CD14-positive monocyte (primary cell): ENCODE measurements at regions not wholly inside any gene's neighbourhood (a gene's known extent, or its start where the extent isn't known, plus 50 kb on each side); places are given as distances from the start of the nearest gene placed in this dataset.

Source experiments
- DNase-seq, 3 donors: peaks; one replicate each; pipeline ENCODE4 v3.0.0-alpha.2; 2011 to 2022
- H2AFZ ChIP-seq: 2 replicates; pipeline ENCODE4 v1.6.0; 2012; ENCODE audit warnings: mild to moderate bottlenecking, low read depth, low read length, inconsistent platforms; ENCODE audit not compliant: insufficient read depth, poor library complexity, severe bottlenecking
- H3K27ac ChIP-seq, 2 donors: 1 replicate in 1 of 2; 2 replicates in 1 of 2; pipeline ENCODE4 v1.5.1; 2012 to 2013; ENCODE audit warnings: low read length in 2 of 2, control low read depth in 1 of 2, inconsistent platforms in 1 of 2, low read depth in 1 of 2, mild to moderate bottlenecking in 1 of 2
- H3K27me3 ChIP-seq, 2 donors: one replicate each; pipeline versions ENCODE4 v1.6.0 to v1.6.1; 2011 to 2013; ENCODE audit warnings: low read length in 2 of 2; ENCODE audit not compliant: control insufficient read depth in 2 of 2, insufficient read depth in 2 of 2
- H3K36me3 ChIP-seq, 2 donors: replicated peaks in 1 of 2; 1 replicate in 1 of 2; 2 replicates in 1 of 2; pipeline versions ENCODE4 v1.5.1 to v1.6.1; 2012 to 2013; ENCODE audit warnings: low read length in 2 of 2, control low read depth in 1 of 2, inconsistent platforms in 1 of 2, mild to moderate bottlenecking in 1 of 2; ENCODE audit not compliant: insufficient read depth in 2 of 2, control insufficient read depth in 1 of 2
- H3K4me1 ChIP-seq, 2 donors: 1 replicate in 1 of 2; 2 replicates in 1 of 2; pipeline versions ENCODE4 v1.5.1 to v1.6.1; 2012 to 2013; ENCODE audit warnings: low read length in 2 of 2, control low read depth in 1 of 2, inconsistent platforms in 1 of 2, mild to moderate bottlenecking in 1 of 2, moderate library complexity in 1 of 2; ENCODE audit not compliant: insufficient read depth in 2 of 2, control insufficient read depth in 1 of 2
- H3K4me2 ChIP-seq: replicated peaks from 2 replicates; pipeline ENCODE3; 2012; ENCODE audit warnings: low read length, moderate library complexity, mild to moderate bottlenecking; ENCODE audit not compliant: poor library complexity, severe bottlenecking; ENCODE audit errors: extremely low read depth
- H3K4me3 ChIP-seq, 3 experiments: fragments of 200-600 bp in 1 of 3; sonication (generic) in 1 of 3; replicated peaks in 1 of 3; 1 replicate in 2 of 3; 2 replicates in 1 of 3; pipeline ENCODE4 v1.5.1; 2011 to 2013; ENCODE audit warnings: low read length in 3 of 3, mild to moderate bottlenecking in 3 of 3, control low read depth in 2 of 3, low read depth in 2 of 3, inconsistent platforms in 1 of 3, moderate library complexity in 1 of 3
- H3K79me2 ChIP-seq: 2 replicates; pipeline ENCODE4 v1.6.0; 2012; ENCODE audit warnings: mild to moderate bottlenecking, control low read depth, inconsistent platforms, low read length, moderate library complexity; ENCODE audit not compliant: insufficient read depth
- H3K9ac ChIP-seq: 2 replicates; pipeline ENCODE4 v1.6.0; 2017; ENCODE audit warnings: low read length, mild to moderate bottlenecking; ENCODE audit not compliant: insufficient read depth, poor library complexity, severe bottlenecking
- H3K9me3 ChIP-seq, 2 donors: replicated peaks in 1 of 2; 1 replicate in 1 of 2; 2 replicates in 1 of 2; pipeline versions ENCODE4 v1.5.1 to v1.6.1; 2012 to 2013; ENCODE audit warnings: low read length in 2 of 2, control low read depth in 1 of 2; ENCODE audit not compliant: control insufficient read depth in 1 of 2, insufficient read depth in 1 of 2
- H4K20me1 ChIP-seq: 2 replicates; pipeline ENCODE4 v1.6.0; 2012; ENCODE audit warnings: mild to moderate bottlenecking, low read length, control low read depth, moderate library complexity; ENCODE audit not compliant: insufficient read depth
- H3K27ac Mint-ChIP-seq, 7 donors: one replicate each; pipeline ENCODE4 v1.8.0; 2020; ENCODE audit warnings: mild to moderate bottlenecking in 7 of 7, mixed read lengths in 7 of 7, moderate library complexity in 6 of 7, inconsistent platforms in 2 of 7
- H3K27me3 Mint-ChIP-seq, 3 donors: one replicate each; pipeline ENCODE4 v1.8.0; 2021 to 2022; ENCODE audit warnings: low read depth in 3 of 3, mild to moderate bottlenecking in 3 of 3, mixed read lengths in 3 of 3, moderate library complexity in 3 of 3, inconsistent platforms in 1 of 3
- H3K36me3 Mint-ChIP-seq, 2 donors: one replicate each; pipeline ENCODE4 v1.8.0; 2020; ENCODE audit warnings: mixed read lengths in 2 of 2, inconsistent platforms in 1 of 2, mild to moderate bottlenecking in 1 of 2
- H3K4me1 Mint-ChIP-seq: one replicate; pipeline ENCODE4 v1.8.0; 2020; ENCODE audit warnings: mild to moderate bottlenecking, mixed read lengths
- H3K4me3 Mint-ChIP-seq, 2 donors: one replicate each; pipeline ENCODE4 v1.8.0; 2020; ENCODE audit warnings: mild to moderate bottlenecking in 2 of 2, mixed read lengths in 2 of 2, moderate library complexity in 1 of 2
- H3K9me3 Mint-ChIP-seq, 7 donors: one replicate each; pipeline ENCODE4 v1.8.0; 2020 to 2022; ENCODE audit warnings: mixed read lengths in 7 of 7, mild to moderate bottlenecking in 6 of 7, moderate library complexity in 6 of 7, inconsistent platforms in 2 of 7
- CTCF ChIP-seq: fragments of 200-600 bp; IDR thresholded peaks from one replicate; pipeline ENCODE4 v1.8.0; 2022; ENCODE audit warnings: antibody characterized with exemption, mild to moderate bottlenecking
- WGBS: methylation state at CpG from one replicate; pipeline ENCODE4 v1.1.5; 2013; ENCODE audit warnings: missing lambda C conversion rate; ENCODE audit not compliant: insufficient coverage; 5-methylcytosine and 5-hydroxymethylcytosine counted together
- intact Hi-C, 2 donors: fragments of 100-400 bp; cut with micrococcal nuclease; formaldehyde crosslinking; loops; one replicate each; pipeline versions ENCODE4 v1.15.0 to v1.15.1; 2023

GRCh38 chr2:74067221-74067747, 80.4 kb downstream of the BOLA3 start:
- H3K36me3 Mint-ChIP-seq = peaks cover 31 to 53% of the 10 kb centered on the region in 2 donors
- H3K9me3 ChIP-seq = no peaks in the 10 kb centered on the region
- H3K4me2 ChIP-seq = no peak overlapping the region
- peak overlapping the region in 1 of 2 donors; percentile 31 for H3K27ac ChIP-seq
- peak overlapping the region in 1 of 7 donors; percentile 27 for H3K27ac Mint-ChIP-seq
- H3K27me3 Mint-ChIP-seq = no peaks in the 10 kb centered on the region
- intact Hi-C loops = no loop called here
- H3K4me1 ChIP-seq = peaks cover 19 to 24% of the 10 kb centered on the region in 2 donors
- no peaks in the 10 kb centered on the region for H3K27me3 ChIP-seq
- H3K79me2 ChIP-seq = peaks cover 100% of the 10 kb centered on the region
- H2AFZ ChIP-seq = no peak overlapping the region
- peaks cover 24% of the 10 kb centered on the region for H3K4me1 Mint-ChIP-seq
- no peaks in the 10 kb centered on the region for H3K9me3 Mint-ChIP-seq
- 90% methylated on average over 2 of the region's 4 CpGs for WGBS
- H4K20me1 ChIP-seq = peaks cover 100% of the 10 kb centered on the region
- H3K4me3 ChIP-seq = no peak overlapping the region
- H3K36me3 ChIP-seq = peaks cover 4 to 50% of the 10 kb centered on the region in 2 donors
- no peak for TF ChIP-seq CTCF
- no peak for DNase-seq
- no peak overlapping the region for H3K4me3 Mint-ChIP-seq
- H3K9ac ChIP-seq = no peak overlapping the region

GRCh38 chr2:74070991-74071390, 76.7 kb downstream of the BOLA3 start:
- Histone ChIP-seq H3K4me2 (peak overlapping the region; percentile 36), H3K27me3 (no peaks in the 10 kb centered on the region), H4K20me1 (peaks cover 100% of the 10 kb centered on the region), H3K4me1 (peaks cover 33 to 39% of the 10 kb centered on the region in 2 donors), H3K27ac (peak overlapping the region; percentile 36 to 73), H2AFZ (no peak overlapping the region), H3K4me3 (no peak overlapping the region), H3K36me3 (peaks cover 24 to 60% of the 10 kb centered on the region in 2 donors), H3K79me2 (peaks cover 98% of the 10 kb centered on the region), H3K9me3 (no peaks in the 10 kb centered on the region), H3K9ac (no peak overlapping the region)
- WGBS = no CpG with 5 or more reads among the region's 2 CpGs
- peak; percentile 8 to 48 (median 31) for DNase-seq
- intact Hi-C loops = loop anchor here in 1 of 2 donors (5.0 to 10.0 kb wide), 2 partner anchors 44 to 66 kb away; no protein-coding TSS in a partner anchor
- peaks cover 42% of the 10 kb centered on the region for H3K4me1 Mint-ChIP-seq
- H3K36me3 Mint-ChIP-seq = peaks cover 42 to 63% of the 10 kb centered on the region in 2 donors
- H3K27me3 Mint-ChIP-seq = no peaks in the 10 kb centered on the region
- no peak overlapping the region for H3K4me3 Mint-ChIP-seq
- H3K27ac Mint-ChIP-seq = peak overlapping the region; percentile 42 to 88 (median 71)
- peaks cover 0 to 2% (median 0%) of the 10 kb centered on the region in 7 donors for H3K9me3 Mint-ChIP-seq
- no peak for TF ChIP-seq CTCF
